Cardiac fibroblast (primary cell): ENCODE measurements at regions not wholly inside any gene's neighbourhood (a gene's known extent, or its start where the extent isn't known, plus 50 kb on each side); places are given as distances from the start of the nearest gene placed in this dataset.

Experiments
- DNase-seq, 2 donors: peaks; one replicate each; pipeline versions ENCODE4 v3.0.0 to v3.0.0-alpha.2; 2010; ENCODE audit warnings: low read depth in 2 of 2
- H3K4me3 ChIP-seq, 2 donors: replicated peaks in 1 of 2; 1 replicate in 1 of 2; 2 replicates in 1 of 2; pipeline ENCODE4 v1.5.1; 2011; ENCODE audit warnings: low read depth in 2 of 2, low read length in 2 of 2, mild to moderate bottlenecking in 2 of 2, moderate library complexity in 1 of 2
- TF ChIP-seq, protein P1 (sequence below): IDR thresholded peaks from one replicate; pipeline ENCODE4 v1.5.1; 2011; ENCODE audit warnings: low read depth, mild to moderate bottlenecking, low read length, inconsistent platforms

- H3K4me3 ChIP-seq = no peak overlapping the region
- DNase-seq = no peak
- TF ChIP-seq, protein P1, sequence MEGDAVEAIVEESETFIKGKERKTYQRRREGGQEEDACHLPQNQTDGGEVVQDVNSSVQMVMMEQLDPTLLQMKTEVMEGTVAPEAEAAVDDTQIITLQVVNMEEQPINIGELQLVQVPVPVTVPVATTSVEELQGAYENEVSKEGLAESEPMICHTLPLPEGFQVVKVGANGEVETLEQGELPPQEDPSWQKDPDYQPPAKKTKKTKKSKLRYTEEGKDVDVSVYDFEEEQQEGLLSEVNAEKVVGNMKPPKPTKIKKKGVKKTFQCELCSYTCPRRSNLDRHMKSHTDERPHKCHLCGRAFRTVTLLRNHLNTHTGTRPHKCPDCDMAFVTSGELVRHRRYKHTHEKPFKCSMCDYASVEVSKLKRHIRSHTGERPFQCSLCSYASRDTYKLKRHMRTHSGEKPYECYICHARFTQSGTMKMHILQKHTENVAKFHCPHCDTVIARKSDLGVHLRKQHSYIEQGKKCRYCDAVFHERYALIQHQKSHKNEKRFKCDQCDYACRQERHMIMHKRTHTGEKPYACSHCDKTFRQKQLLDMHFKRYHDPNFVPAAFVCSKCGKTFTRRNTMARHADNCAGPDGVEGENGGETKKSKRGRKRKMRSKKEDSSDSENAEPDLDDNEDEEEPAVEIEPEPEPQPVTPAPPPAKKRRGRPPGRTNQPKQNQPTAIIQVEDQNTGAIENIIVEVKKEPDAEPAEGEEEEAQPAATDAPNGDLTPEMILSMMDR = no peak
Measured at GRCh38 chr4:26179316-26179760, 141.5 kb upstream of the RBPJ start.

- H3K4me3 ChIP-seq = no peak overlapping the region
- DNase-seq = peak in 1 of 2 donors; percentile 66
- TF ChIP-seq, protein P1 = no peak
Measured at GRCh38 chr4:26181616-26182015, 139.2 kb upstream of the RBPJ start.

- H3K4me3 ChIP-seq = no peak overlapping the region
- TF ChIP-seq, protein P1 = no peak
- peak in 1 of 2 donors; percentile 60 for DNase-seq
Measured at GRCh38 chr4:26183017-26183416, 137.8 kb upstream of the RBPJ start.

DNA sequence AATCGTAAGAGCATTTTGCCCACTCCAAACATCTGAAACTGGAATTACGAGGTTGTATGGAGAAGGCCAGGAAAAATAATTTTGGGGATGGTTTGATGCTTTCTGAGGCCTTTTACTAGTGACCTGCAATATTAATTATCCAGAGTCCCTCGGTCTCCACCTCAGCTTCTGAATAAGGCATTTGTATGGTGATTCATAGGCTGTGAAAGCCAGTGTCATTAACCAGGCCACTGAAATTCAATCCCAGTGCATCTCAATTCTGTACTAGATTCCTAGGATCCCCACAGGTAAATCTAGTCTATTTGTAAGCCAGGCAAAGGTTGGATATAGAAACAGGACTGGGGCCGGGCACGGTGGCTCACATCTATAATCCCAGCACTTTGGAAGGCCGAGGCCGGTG, 135.4 kb upstream of the RBPJ start:
- TF ChIP-seq, protein P1 = no peak
- H3K4me3 ChIP-seq = no peak overlapping the region

GRCh38 chr4:26191353-26191752, 129.5 kb upstream of the RBPJ start:
- DNase-seq = no peak
- TF ChIP-seq, protein P1 = no peak

More for the DNA sequence above, 135.4 kb upstream of the RBPJ start:
- DNase-seq = no peak

GRCh38 chr4:26192899-26193869, 127.6 kb upstream of the RBPJ start:
- no peak overlapping the region for H3K4me3 ChIP-seq
- no peak for DNase-seq
- TF ChIP-seq, protein P1 = no peak

More at GRCh38 chr4:26191353-26191752, 129.5 kb upstream of the RBPJ start:
- H3K4me3 ChIP-seq = no peak overlapping the region
